ENCODE measurements at regions not wholly inside any gene's neighbourhood (a gene's known extent, or its start where the extent isn't known, plus 50 kb on each side); places are given as distances from the start of the nearest gene placed in this dataset.

GRCh38 chr2:203631068-203631757 lies 75.2 kb upstream of the CD28 start:
- 100% methylated on average over 1 of the region's 8 CpGs for WGBS (ENCODE audit: insufficient coverage)
- Histone ChIP-seq H3K79me2 (ENCODE audit: control insufficient read depth, insufficient read depth, low read length) (no peaks in the 10 kb centered on the region), H3K4me1 (ENCODE audit: control insufficient read depth in 2 of 2, insufficient read depth in 2 of 2, low read length in 2 of 2) (no peaks in the 10 kb centered on the region), H3K36me3 (replicated peaks in 1 of 2; ENCODE audit: control extremely low read depth in 1 of 2, control insufficient read depth in 1 of 2, extremely low read depth in 1 of 2, insufficient read depth in 2 of 2, low read length in 1 of 2) (no peaks in the 10 kb centered on the region), H3K4me2 (replicated peaks; ENCODE audit: low read depth, low read length, poor library complexity, severe bottlenecking) (no peak overlapping the region), H2AFZ (ENCODE audit: insufficient read depth, low read depth, low read length, poor library complexity, severe bottlenecking) (no peak overlapping the region), H3K9me3 (ENCODE audit: control extremely low read depth in 1 of 3, control insufficient read depth in 2 of 3, insufficient read depth in 1 of 3, low read length in 2 of 3) (no peaks in the 10 kb centered on the region), H3K4me3 (ENCODE audit: control extremely low read depth in 1 of 5, extremely low read depth in 1 of 5, insufficient read depth in 1 of 5, low read depth in 2 of 5, low read length in 4 of 5) (no peak overlapping the region), H4K20me1 (ENCODE audit: control insufficient read depth, insufficient read depth, low read length, poor library complexity, severe bottlenecking) (no peaks in the 10 kb centered on the region), H3K27ac (ENCODE audit: low read length in 2 of 2) (no peak overlapping the region), H3K27me3 (replicated peaks in 1 of 4; ENCODE audit: control extremely low read depth in 1 of 4, control insufficient read depth in 3 of 4, insufficient read depth in 4 of 4, low read length in 3 of 4) (peaks cover 0 to 14% (median 2%) of the 10 kb centered on the region in 4 experiments), H3K9ac (ENCODE audit: low read length) (no peak overlapping the region)
- Mint-ChIP-seq H3K27me3 (peaks cover 24% of the 10 kb centered on the region), H3K27ac (no peak overlapping the region), H3K9me3 (ENCODE audit: insufficient read depth) (no peaks in the 10 kb centered on the region), H3K4me1 (no peaks in the 10 kb centered on the region), H3K4me3 (no peak overlapping the region)
- CTCF ChIA-PET: no interaction called here
- no peak for ATAC-seq (ENCODE audit: low read depth)
- intact Hi-C loops (cut with micrococcal nuclease): no loop called here
- no peak for DNase-seq
- TF ChIP-seq CTCF (IDR thresholded peaks at IDR 0.05): no peak
- no peak for TF ChIP-seq EZH2 (IDR thresholded peaks at IDR 0.05; ENCODE audit: borderline replicate concordance, insufficient read depth, low read depth, low read length, poor library complexity, severe bottlenecking)
- POLR2A ChIA-PET: no interaction called here

GRCh38 chr2:203636588-203637470 lies 69.6 kb upstream of the CD28 start:
- ATAC-seq (ENCODE audit: low read depth) (no peak), DNase-seq (no peak)
- H3K9ac ChIP-seq (ENCODE audit: low read length): no peak overlapping the region
- intact Hi-C loops (cut with micrococcal nuclease): no loop called here
- H2AFZ ChIP-seq (ENCODE audit: insufficient read depth, low read depth, low read length, poor library complexity, severe bottlenecking): no peak overlapping the region
- Mint-ChIP-seq H3K9me3 (ENCODE audit: insufficient read depth) (no peaks in the 10 kb centered on the region), H3K4me3 (no peak overlapping the region), H3K27me3 (peaks cover 10% of the 10 kb centered on the region), H3K4me1 (no peaks in the 10 kb centered on the region), H3K27ac (no peak overlapping the region)
- no peak overlapping the region for H3K27ac ChIP-seq (ENCODE audit: low read length in 2 of 2)
- H3K4me1 ChIP-seq (ENCODE audit: control insufficient read depth in 2 of 2, insufficient read depth in 2 of 2, low read length in 2 of 2): no peaks in the 10 kb centered on the region
- H3K4me3 ChIP-seq (ENCODE audit: control extremely low read depth in 1 of 5, extremely low read depth in 1 of 5, insufficient read depth in 1 of 5, low read depth in 2 of 5, low read length in 4 of 5): no peak overlapping the region
- no peak overlapping the region for H3K4me2 ChIP-seq (replicated peaks; ENCODE audit: low read depth, low read length, poor library complexity, severe bottlenecking)
- ChIA-PET CTCF (no interaction called here), POLR2A (no interaction called here)
- H3K79me2 ChIP-seq (ENCODE audit: control insufficient read depth, insufficient read depth, low read length): no peaks in the 10 kb centered on the region
- WGBS (ENCODE audit: insufficient coverage): 25% methylated on average over 3 of the region's 3 CpGs
- no peak for TF ChIP-seq EZH2 (IDR thresholded peaks at IDR 0.05; ENCODE audit: borderline replicate concordance, insufficient read depth, low read depth, low read length, poor library complexity, severe bottlenecking)
- no peak for TF ChIP-seq CTCF (IDR thresholded peaks at IDR 0.05)
- no peaks in the 10 kb centered on the region for H3K36me3 ChIP-seq (replicated peaks in 1 of 2; ENCODE audit: control extremely low read depth in 1 of 2, control insufficient read depth in 1 of 2, extremely low read depth in 1 of 2, insufficient read depth in 2 of 2, low read length in 1 of 2)
- no peaks in the 10 kb centered on the region for H3K27me3 ChIP-seq (replicated peaks in 1 of 4; ENCODE audit: control extremely low read depth in 1 of 4, control insufficient read depth in 3 of 4, insufficient read depth in 4 of 4, low read length in 3 of 4)
- no peaks in the 10 kb centered on the region for H3K9me3 ChIP-seq (ENCODE audit: control extremely low read depth in 1 of 3, control insufficient read depth in 2 of 3, insufficient read depth in 1 of 3, low read length in 2 of 3)
- no peaks in the 10 kb centered on the region for H4K20me1 ChIP-seq (ENCODE audit: control insufficient read depth, insufficient read depth, low read length, poor library complexity, severe bottlenecking)
